ENCODE measurements at regions not wholly inside any gene's neighbourhood (a gene's known extent, or its start where the extent isn't known, plus 50 kb on each side); places are given as distances from the start of the nearest gene placed in this dataset.

GRCh38 chr7:85474234-85474633, 287.4 kb upstream of the SEMA3D start:
- no peak for DNase-seq (ENCODE audit: low spot score in 2 of 2)
- no peaks in the 10 kb centered on the region for H3K36me3 ChIP-seq (replicated peaks)
- H3K9me3 ChIP-seq: no peaks in the 10 kb centered on the region
- no peak overlapping the region for H3K4me3 ChIP-seq
- H3K4me1 ChIP-seq: no peaks in the 10 kb centered on the region
- in situ Hi-C loops (cut with MboI; ENCODE audit: low sequenced_read_pairs): no loop called here
- no peaks in the 10 kb centered on the region; the same call in 1 of the 2 replicates for H3K27me3 ChIP-seq (ENCODE audit: low read depth)

GRCh38 chr7:85471740-85472139, 284.9 kb upstream of the SEMA3D start:
- in situ Hi-C loops (cut with MboI; ENCODE audit: low sequenced_read_pairs): no loop called here
- DNase-seq (ENCODE audit: low spot score in 2 of 2): no peak

GRCh38 chr7:85471307-85471706, 284.5 kb upstream of the SEMA3D start:
- no peak for DNase-seq (ENCODE audit: low spot score in 2 of 2)
- no peaks in the 10 kb centered on the region for H3K36me3 ChIP-seq (replicated peaks)
- in situ Hi-C loops (cut with MboI; ENCODE audit: low sequenced_read_pairs): no loop called here
- H3K27me3 ChIP-seq (ENCODE audit: low read depth): peaks cover 2% of the 10 kb centered on the region; the same call in 1 of the 2 replicates
- H3K9me3 ChIP-seq: no peaks in the 10 kb centered on the region
- H3K4me1 ChIP-seq: no peaks in the 10 kb centered on the region
- no peak overlapping the region for H3K4me3 ChIP-seq

More at GRCh38 chr7:85471740-85472139, 284.9 kb upstream of the SEMA3D start:
- Histone ChIP-seq H3K4me3 (no peak overlapping the region), H3K36me3 (replicated peaks) (no peaks in the 10 kb centered on the region), H3K4me1 (no peaks in the 10 kb centered on the region), H3K27me3 (ENCODE audit: low read depth) (peaks cover 2% of the 10 kb centered on the region; the same call in 1 of the 2 replicates), H3K9me3 (no peaks in the 10 kb centered on the region)

- Histone ChIP-seq H3K27me3 (ENCODE audit: low read depth) (peaks cover 5% of the 10 kb centered on the region), H3K4me3 (no peak overlapping the region), H3K9me3 (no peaks in the 10 kb centered on the region), H3K36me3 (replicated peaks) (no peaks in the 10 kb centered on the region), H3K4me1 (no peaks in the 10 kb centered on the region)
- in situ Hi-C loops (cut with MboI; ENCODE audit: low sequenced_read_pairs): no loop called here
- no peak for DNase-seq (ENCODE audit: low spot score in 2 of 2)
Observed at GRCh38 chr7:85469446-85470010, 282.7 kb upstream of the SEMA3D start.

- in situ Hi-C loops (cut with MboI; ENCODE audit: low sequenced_read_pairs): no loop called here
- Histone ChIP-seq H3K4me1 (no peaks in the 10 kb centered on the region), H3K36me3 (replicated peaks) (no peaks in the 10 kb centered on the region), H3K4me3 (no peak overlapping the region), H3K27me3 (ENCODE audit: low read depth) (peaks cover 8% of the 10 kb centered on the region; the same call in 1 of the 2 replicates), H3K9me3 (no peaks in the 10 kb centered on the region)
- DNase-seq (ENCODE audit: low spot score in 2 of 2): peak in 1 of 2 experiments; percentile 6
Observed at GRCh38 chr7:85464042-85464651, 277.3 kb upstream of the SEMA3D start.

GRCh38 chr7:85462671-85463070, 275.8 kb upstream of the SEMA3D start:
- no peak for DNase-seq (ENCODE audit: low spot score in 2 of 2)
- in situ Hi-C loops (cut with MboI; ENCODE audit: low sequenced_read_pairs): no loop called here
- H3K36me3 ChIP-seq (replicated peaks): no peaks in the 10 kb centered on the region

GRCh38 chr7:85457911-85458310, 271.1 kb upstream of the SEMA3D start:
- no peaks in the 10 kb centered on the region for H3K9me3 ChIP-seq
- H3K36me3 ChIP-seq (replicated peaks): no peaks in the 10 kb centered on the region
- H3K27me3 ChIP-seq (ENCODE audit: low read depth): no peaks in the 10 kb centered on the region
- in situ Hi-C loops (cut with MboI; ENCODE audit: low sequenced_read_pairs): no loop called here
- H3K4me1 ChIP-seq: no peaks in the 10 kb centered on the region
- DNase-seq (ENCODE audit: low spot score in 2 of 2): no peak
- no peak overlapping the region for H3K4me3 ChIP-seq

More at GRCh38 chr7:85462671-85463070, 275.8 kb upstream of the SEMA3D start:
- peaks cover 8% of the 10 kb centered on the region; the same call in 1 of the 2 replicates for H3K27me3 ChIP-seq (ENCODE audit: low read depth)
- H3K4me1 ChIP-seq: no peaks in the 10 kb centered on the region
- H3K4me3 ChIP-seq: no peak overlapping the region
- no peaks in the 10 kb centered on the region for H3K9me3 ChIP-seq

GRCh38 chr7:85456254-85456653, 269.4 kb upstream of the SEMA3D start:
- H3K36me3 ChIP-seq (replicated peaks): no peaks in the 10 kb centered on the region
- H3K4me1 ChIP-seq: no peaks in the 10 kb centered on the region
- H3K9me3 ChIP-seq: no peaks in the 10 kb centered on the region
- in situ Hi-C loops (cut with MboI; ENCODE audit: low sequenced_read_pairs): no loop called here
- H3K4me3 ChIP-seq: no peak overlapping the region
- DNase-seq (ENCODE audit: low spot score in 2 of 2): no peak
- no peaks in the 10 kb centered on the region; the same call in 1 of the 2 replicates for H3K27me3 ChIP-seq (ENCODE audit: low read depth)

GRCh38 chr7:85454904-85455303, 268.0 kb upstream of the SEMA3D start:
- in situ Hi-C loops (cut with MboI; ENCODE audit: low sequenced_read_pairs): no loop called here
- DNase-seq (ENCODE audit: low spot score in 2 of 2): no peak
- Histone ChIP-seq H3K4me1 (no peaks in the 10 kb centered on the region), H3K9me3 (no peaks in the 10 kb centered on the region), H3K4me3 (no peak overlapping the region), H3K27me3 (ENCODE audit: low read depth) (no peaks in the 10 kb centered on the region; the same call in 1 of the 2 replicates), H3K36me3 (replicated peaks) (no peaks in the 10 kb centered on the region)

- no peaks in the 10 kb centered on the region; the same call in 1 of the 2 replicates for H3K27me3 ChIP-seq (ENCODE audit: low read depth)
- DNase-seq (ENCODE audit: low spot score in 2 of 2): no peak
- no peaks in the 10 kb centered on the region for H3K4me1 ChIP-seq
- H3K36me3 ChIP-seq (replicated peaks): no peaks in the 10 kb centered on the region
- in situ Hi-C loops (cut with MboI; ENCODE audit: low sequenced_read_pairs): no loop called here
- H3K9me3 ChIP-seq: no peaks in the 10 kb centered on the region
- no peak overlapping the region for H3K4me3 ChIP-seq
Observed at GRCh38 chr7:85452674-85453073, 265.8 kb upstream of the SEMA3D start.

GRCh38 chr7:85449478-85449877, 262.6 kb upstream of the SEMA3D start:
- no peak for DNase-seq (ENCODE audit: low spot score in 2 of 2)
- H3K9me3 ChIP-seq: no peaks in the 10 kb centered on the region
- H3K4me3 ChIP-seq: no peak overlapping the region
- H3K36me3 ChIP-seq (replicated peaks): no peaks in the 10 kb centered on the region
- in situ Hi-C loops (cut with MboI; ENCODE audit: low sequenced_read_pairs): no loop called here
- H3K4me1 ChIP-seq: no peaks in the 10 kb centered on the region
- no peaks in the 10 kb centered on the region; the same call in 1 of the 2 replicates for H3K27me3 ChIP-seq (ENCODE audit: low read depth)

GRCh38 chr7:85447004-85447403, 260.1 kb upstream of the SEMA3D start:
- no peaks in the 10 kb centered on the region for H3K9me3 ChIP-seq
- no peak overlapping the region for H3K4me3 ChIP-seq
- in situ Hi-C loops (cut with MboI; ENCODE audit: low sequenced_read_pairs): no loop called here
- H3K27me3 ChIP-seq (ENCODE audit: low read depth): no peaks in the 10 kb centered on the region
- H3K36me3 ChIP-seq (replicated peaks): no peaks in the 10 kb centered on the region
- DNase-seq (ENCODE audit: low spot score in 2 of 2): no peak
- no peaks in the 10 kb centered on the region for H3K4me1 ChIP-seq

GRCh38 chr7:85426487-85426960, 239.7 kb upstream of the SEMA3D start:
- H3K36me3 ChIP-seq (replicated peaks): no peaks in the 10 kb centered on the region
- no peaks in the 10 kb centered on the region for H3K4me1 ChIP-seq
- H3K27me3 ChIP-seq (ENCODE audit: low read depth): no peaks in the 10 kb centered on the region
- H3K9me3 ChIP-seq: no peaks in the 10 kb centered on the region
- in situ Hi-C loops (cut with MboI; ENCODE audit: low sequenced_read_pairs): no loop called here
- DNase-seq (ENCODE audit: low spot score in 2 of 2): no peak
- H3K4me3 ChIP-seq: no peak overlapping the region

- no peak overlapping the region for H3K4me3 ChIP-seq
- no peaks in the 10 kb centered on the region for H3K4me1 ChIP-seq
- no peaks in the 10 kb centered on the region for H3K9me3 ChIP-seq
- no peaks in the 10 kb centered on the region for H3K36me3 ChIP-seq (replicated peaks)
- DNase-seq (ENCODE audit: low spot score in 2 of 2): no peak
- in situ Hi-C loops (cut with MboI; ENCODE audit: low sequenced_read_pairs): no loop called here
- H3K27me3 ChIP-seq (ENCODE audit: low read depth): no peaks in the 10 kb centered on the region
Observed at GRCh38 chr7:85424298-85424697, 237.4 kb upstream of the SEMA3D start.

Measured in HAP-1 (cell line).